CD4-positive, CD25-positive, alpha-beta regulatory T cell (primary cell): ENCODE measurements at regions not wholly inside any gene's neighbourhood (a gene's known extent, or its start where the extent isn't known, plus 50 kb on each side); places are given as distances from the start of the nearest gene placed in this dataset.

Source experiments
- ATAC-seq, 2 donors: fragments of 150-1000 bp; cut with Tn5 transposase; one replicate each; pipeline ENCODE4 v1.10.0; 2021; ENCODE audit warnings: low read depth in 2 of 2, moderate number of reproducible peaks in 2 of 2, moderate library complexity in 1 of 2
- DNase-seq, 3 donors: peaks; one replicate each; pipeline versions ENCODE4 v3.0.0 to v3.0.0-alpha.2; 2012 to 2022; ENCODE audit warnings: mixed read lengths in 1 of 3
- H3K27ac ChIP-seq: one replicate; pipeline ENCODE4 v1.7.0; 2013; ENCODE audit warnings: mild to moderate bottlenecking, low read length; ENCODE audit not compliant: insufficient read depth, poor library complexity, severe bottlenecking
- H3K27me3 ChIP-seq: one replicate; pipeline ENCODE4 v1.7.0; 2013; ENCODE audit warnings: low read length; ENCODE audit not compliant: control insufficient read depth, insufficient read depth
- H3K36me3 ChIP-seq: one replicate; pipeline ENCODE4 v1.7.0; 2013; ENCODE audit warnings: mild to moderate bottlenecking, low read length, moderate library complexity; ENCODE audit not compliant: control insufficient read depth, insufficient read depth
- H3K4me1 ChIP-seq: 2 replicates; pipeline ENCODE4 v1.7.0; 2013; ENCODE audit warnings: mild to moderate bottlenecking, low read length; ENCODE audit not compliant: insufficient read depth, control insufficient read depth, poor library complexity, severe bottlenecking
- H3K4me3 ChIP-seq: one replicate; pipeline ENCODE4 v1.7.0; 2013; ENCODE audit warnings: low read depth, mild to moderate bottlenecking, low read length, moderate library complexity
- H3K9me3 ChIP-seq, 2 experiments: 1 replicate in 1 of 2; 2 replicates in 1 of 2; pipeline ENCODE4 v1.7.0; 2013; ENCODE audit warnings: low read length in 2 of 2, mild to moderate bottlenecking in 1 of 2, moderate library complexity in 1 of 2; ENCODE audit not compliant: control insufficient read depth in 2 of 2
- H3K27ac Mint-ChIP-seq, 3 donors: one replicate each; pipeline ENCODE4 v1.8.0; 2020 to 2022; ENCODE audit warnings: mild to moderate bottlenecking in 3 of 3, mixed read lengths in 3 of 3, moderate library complexity in 2 of 3
- H3K27me3 Mint-ChIP-seq: one replicate; pipeline ENCODE4 v1.8.0; 2022; ENCODE audit warnings: mild to moderate bottlenecking, mixed read lengths
- H3K36me3 Mint-ChIP-seq: one replicate; pipeline ENCODE4 v1.8.0; 2020; ENCODE audit warnings: mixed read lengths
- H3K4me1 Mint-ChIP-seq, 4 donors: one replicate each; pipeline ENCODE4 v1.8.0; 2020 to 2022; ENCODE audit warnings: mixed read lengths in 4 of 4, mild to moderate bottlenecking in 1 of 4
- H3K4me3 Mint-ChIP-seq, 4 donors: one replicate each; pipeline ENCODE4 v1.8.0; 2020 to 2022; ENCODE audit warnings: mild to moderate bottlenecking in 4 of 4, mixed read lengths in 4 of 4, moderate library complexity in 3 of 4
- H3K9me3 Mint-ChIP-seq, 7 donors: one replicate each; pipeline ENCODE4 v1.8.0; 2020 to 2022; ENCODE audit warnings: mixed read lengths in 7 of 7, mild to moderate bottlenecking in 3 of 7, moderate library complexity in 2 of 7

DNA sequence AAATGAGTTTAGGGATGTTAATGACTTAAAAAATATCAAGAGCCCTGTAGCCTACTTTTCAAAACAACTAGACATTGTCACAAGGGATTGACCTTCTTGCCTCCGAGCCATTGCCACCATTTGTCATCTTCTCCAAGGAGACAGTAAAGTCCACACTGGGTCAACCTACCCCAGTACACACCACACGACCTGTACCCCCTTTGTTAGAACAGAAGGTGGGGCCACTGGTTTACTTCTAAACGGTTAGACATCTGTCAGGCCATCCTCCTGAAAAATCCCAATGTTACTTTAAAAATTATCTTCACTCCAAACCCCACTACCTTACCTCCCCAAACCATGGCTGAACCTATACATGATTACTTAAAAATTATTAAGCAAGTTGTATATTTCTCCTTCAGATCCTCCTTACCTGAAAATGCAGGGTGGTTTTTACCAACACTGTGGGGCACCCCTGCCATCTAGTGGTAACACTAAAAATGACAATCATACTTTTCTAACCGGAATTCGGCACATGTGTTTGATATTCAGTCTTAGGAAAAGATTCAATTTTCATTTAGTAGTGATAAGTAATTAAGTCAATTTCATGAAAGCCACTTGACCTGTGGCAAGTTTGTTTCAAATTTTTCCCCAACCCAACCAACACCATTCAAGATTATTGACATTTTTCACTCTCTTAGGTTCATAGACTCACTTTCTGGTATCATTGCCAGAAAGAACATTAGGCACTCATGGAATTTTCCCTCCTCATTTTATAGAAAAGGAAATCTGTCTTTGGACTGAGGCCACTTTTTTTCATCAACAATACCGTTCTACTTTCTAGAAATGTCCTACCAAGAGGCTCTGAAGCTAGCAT lies 265.3 kb upstream of the PKDCC start:
- ATAC-seq (no peak), DNase-seq (peak; percentile 9 to 54 (median 42))
- no peak overlapping the region for H3K27ac Mint-ChIP-seq

DNA sequence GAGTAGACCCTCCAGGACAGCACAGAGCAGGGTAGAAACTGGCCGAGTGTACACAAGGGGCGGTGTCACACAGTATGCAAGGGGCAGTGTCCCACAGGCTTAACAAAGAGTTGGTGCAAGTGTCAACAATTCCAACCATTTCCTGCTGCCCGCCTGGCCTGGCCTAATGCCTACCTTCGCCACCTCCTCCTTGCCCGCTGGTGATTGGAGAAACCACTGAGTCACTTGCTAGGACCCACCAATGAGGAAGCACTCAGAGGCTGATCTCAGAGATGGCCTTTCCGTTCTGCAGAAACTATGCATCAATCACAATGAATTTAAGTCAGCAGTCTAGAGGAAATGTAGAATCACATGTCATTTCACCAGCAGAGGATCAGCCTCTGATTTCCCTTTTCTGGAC lies 263.3 kb upstream of the PKDCC start:
- ATAC-seq (no peak), DNase-seq (no peak)
- Mint-ChIP-seq H3K4me3 (no peak overlapping the region), H3K4me1 (no peaks in the 10 kb centered on the region), H3K36me3 (no peaks in the 10 kb centered on the region), H3K9me3 (peaks cover 0 to 2% (median 0%) of the 10 kb centered on the region in 7 donors), H3K27me3 (peaks cover 13% of the 10 kb centered on the region), H3K27ac (no peak overlapping the region)
- no peaks in the 10 kb centered on the region for H3K9me3 ChIP-seq
- H3K36me3 ChIP-seq, result no peaks in the 10 kb centered on the region
- no peaks in the 10 kb centered on the region for H3K4me1 ChIP-seq
- H3K4me3 ChIP-seq, result no peak overlapping the region
- H3K27me3 ChIP-seq, result no peaks in the 10 kb centered on the region
- no peak overlapping the region for H3K27ac ChIP-seq

More for the DNA sequence above, 265.3 kb upstream of the PKDCC start:
- peaks cover 21% of the 10 kb centered on the region for H3K27me3 Mint-ChIP-seq
- no peak overlapping the region for H3K4me3 Mint-ChIP-seq
- Histone ChIP-seq H3K4me3 (no peak overlapping the region), H3K36me3 (no peaks in the 10 kb centered on the region), H3K27ac (no peak overlapping the region), H3K27me3 (no peaks in the 10 kb centered on the region), H3K9me3 (no peaks in the 10 kb centered on the region), H3K4me1 (no peaks in the 10 kb centered on the region)
- H3K4me1 Mint-ChIP-seq, result no peaks in the 10 kb centered on the region
- no peaks in the 10 kb centered on the region for H3K36me3 Mint-ChIP-seq
- no peaks in the 10 kb centered on the region for H3K9me3 Mint-ChIP-seq

DNA sequence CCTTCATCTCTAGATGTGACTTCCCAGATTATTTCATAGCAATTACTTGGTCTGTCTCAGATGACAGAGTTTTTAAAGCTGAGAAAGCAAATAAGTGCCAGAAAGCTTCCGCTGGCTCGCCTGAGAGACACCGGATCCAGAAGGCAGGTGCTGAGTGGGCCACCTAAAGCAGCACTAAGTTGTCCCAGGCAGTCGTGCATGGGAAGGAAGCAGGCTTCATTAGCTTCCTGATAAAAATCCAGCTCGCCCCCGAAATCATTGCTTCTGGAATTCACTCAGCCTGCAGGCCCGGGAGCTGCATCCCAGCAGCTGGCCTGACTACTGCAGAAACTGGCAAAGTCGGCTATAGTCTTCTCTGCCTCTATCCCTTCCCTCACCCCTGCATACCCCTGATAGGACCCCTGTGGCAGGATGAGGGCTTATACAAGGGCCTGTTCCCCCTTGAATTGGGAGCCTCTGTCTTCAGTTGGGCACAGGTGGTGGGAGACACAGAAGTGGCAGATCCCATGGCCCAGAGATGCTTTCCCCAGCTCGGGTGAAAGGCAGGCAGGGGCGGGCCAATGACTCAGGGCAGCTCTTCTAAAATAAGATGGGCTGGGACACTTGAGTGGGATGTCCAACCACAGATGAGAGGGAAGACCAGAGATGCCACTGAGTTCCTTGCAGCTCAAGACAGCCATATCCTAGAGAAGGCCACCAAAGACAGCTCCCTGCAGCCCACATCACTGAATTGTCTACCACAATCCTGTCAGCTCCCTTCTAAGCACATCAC lies 262.4 kb upstream of the PKDCC start:
- Histone ChIP-seq H3K4me1 (no peaks in the 10 kb centered on the region), H3K9me3 (no peaks in the 10 kb centered on the region), H3K27me3 (no peaks in the 10 kb centered on the region), H3K36me3 (no peaks in the 10 kb centered on the region), H3K4me3 (no peak overlapping the region), H3K27ac (no peak overlapping the region)
- Mint-ChIP-seq H3K36me3 (no peaks in the 10 kb centered on the region), H3K4me3 (no peak overlapping the region), H3K27me3 (peaks cover 13% of the 10 kb centered on the region), H3K9me3 (peaks cover 0 to 2% (median 0%) of the 10 kb centered on the region in 7 donors), H3K4me1 (no peaks in the 10 kb centered on the region), H3K27ac (peak overlapping the region in 1 of 3 donors; percentile 31)
- ATAC-seq (no peak), DNase-seq (no peak)

DNA sequence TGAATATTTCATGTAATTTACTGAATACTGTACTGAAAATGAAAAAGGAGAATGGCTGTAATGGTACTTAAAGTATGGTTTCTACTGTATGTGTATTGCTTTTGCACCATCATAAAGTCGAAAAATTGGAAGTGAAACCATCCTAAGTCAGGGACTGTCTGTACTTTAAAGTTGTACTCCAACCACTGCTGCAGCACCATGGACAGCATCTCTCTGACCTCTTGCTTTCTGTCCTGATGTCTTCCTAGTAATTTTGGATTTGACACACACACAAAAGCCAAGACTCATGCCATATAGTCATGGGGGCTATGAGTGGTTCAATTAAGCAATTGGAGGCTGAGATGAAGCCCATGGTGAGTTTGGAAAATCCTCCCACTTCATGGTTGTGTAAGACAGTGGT lies 256.3 kb upstream of the PKDCC start:
- H3K9me3 Mint-ChIP-seq, result peaks cover 0 to 5% (median 0%) of the 10 kb centered on the region in 7 donors
- H3K27me3 ChIP-seq, result no peaks in the 10 kb centered on the region
- H3K4me1 ChIP-seq, result no peaks in the 10 kb centered on the region
- no peaks in the 10 kb centered on the region for H3K36me3 ChIP-seq
- no peaks in the 10 kb centered on the region for H3K9me3 ChIP-seq
- DNase-seq (peak in 1 of 3 donors; percentile 11), ATAC-seq (no peak)
- peaks cover 7% of the 10 kb centered on the region for H3K27me3 Mint-ChIP-seq
- H3K27ac ChIP-seq, result no peak overlapping the region
- no peak overlapping the region for H3K4me3 ChIP-seq
- no peak overlapping the region for H3K4me3 Mint-ChIP-seq
- H3K4me1 Mint-ChIP-seq, result no peaks in the 10 kb centered on the region
- H3K36me3 Mint-ChIP-seq, result no peaks in the 10 kb centered on the region
- no peak overlapping the region for H3K27ac Mint-ChIP-seq

DNA sequence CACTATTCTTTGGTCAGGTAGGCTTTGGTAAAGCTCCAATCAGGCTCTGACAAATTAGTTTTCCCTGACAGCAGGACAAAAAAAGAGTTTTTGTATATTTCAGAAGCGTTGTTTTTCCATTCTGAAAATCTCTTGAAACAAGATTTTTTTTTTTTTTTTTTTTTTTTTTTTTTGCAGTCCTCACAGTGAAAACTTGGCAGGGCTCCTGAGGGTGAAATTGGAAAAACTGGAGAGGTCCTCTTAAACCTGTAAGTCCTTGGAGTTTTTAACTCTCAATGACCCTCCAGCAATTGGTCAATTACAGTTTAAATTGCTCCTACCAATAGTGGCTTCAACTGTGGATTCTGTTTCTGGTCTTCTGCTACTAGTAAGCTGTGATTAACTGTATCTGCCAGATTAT lies 244.5 kb upstream of the PKDCC start:
- Mint-ChIP-seq H3K4me3 (no peak overlapping the region), H3K27ac (no peak overlapping the region), H3K27me3 (peaks cover 23% of the 10 kb centered on the region), H3K9me3 (peaks cover 3 to 17% (median 9%) of the 10 kb centered on the region in 7 donors), H3K4me1 (no peaks in the 10 kb centered on the region), H3K36me3 (no peaks in the 10 kb centered on the region)
- Histone ChIP-seq H3K4me1 (no peaks in the 10 kb centered on the region), H3K27me3 (peaks cover 10% of the 10 kb centered on the region), H3K4me3 (no peak overlapping the region), H3K36me3 (no peaks in the 10 kb centered on the region), H3K9me3 (peaks cover 9 to 10% of the 10 kb centered on the region in 2 experiments), H3K27ac (no peak overlapping the region)
- no peak for ATAC-seq
- DNase-seq, result no peak

DNA sequence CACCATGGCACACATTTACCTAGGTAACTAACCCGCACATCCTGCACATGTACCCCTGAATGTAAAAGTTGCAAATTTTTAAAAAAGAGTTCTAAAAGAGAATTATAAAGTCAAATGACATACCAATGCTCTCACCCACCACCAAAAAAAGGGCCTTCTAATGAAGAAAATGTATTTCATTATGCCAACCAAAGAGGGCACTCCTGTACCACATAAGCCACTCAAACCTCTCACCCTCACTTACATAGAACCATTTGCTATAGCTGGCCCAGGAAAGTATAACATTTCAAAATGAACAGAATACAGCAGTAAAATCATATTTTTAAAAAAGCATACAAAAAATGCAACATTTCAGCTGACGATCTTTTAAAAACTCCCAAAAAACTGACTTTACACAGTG lies 241.5 kb upstream of the PKDCC start:
- no peaks in the 10 kb centered on the region for H3K4me1 Mint-ChIP-seq
- H3K9me3 Mint-ChIP-seq, result peaks cover 0 to 12% (median 6%) of the 10 kb centered on the region in 7 donors
- DNase-seq (no peak), ATAC-seq (no peak)
- no peaks in the 10 kb centered on the region for H3K36me3 Mint-ChIP-seq
- Histone ChIP-seq H3K9me3 (peaks cover 5 to 6% of the 10 kb centered on the region in 2 experiments), H3K36me3 (no peaks in the 10 kb centered on the region), H3K4me1 (no peaks in the 10 kb centered on the region), H3K27ac (no peak overlapping the region), H3K27me3 (peaks cover 10% of the 10 kb centered on the region), H3K4me3 (no peak overlapping the region)
- H3K27me3 Mint-ChIP-seq, result peaks cover 40% of the 10 kb centered on the region
- H3K27ac Mint-ChIP-seq, result no peak overlapping the region
- no peak overlapping the region for H3K4me3 Mint-ChIP-seq

DNA sequence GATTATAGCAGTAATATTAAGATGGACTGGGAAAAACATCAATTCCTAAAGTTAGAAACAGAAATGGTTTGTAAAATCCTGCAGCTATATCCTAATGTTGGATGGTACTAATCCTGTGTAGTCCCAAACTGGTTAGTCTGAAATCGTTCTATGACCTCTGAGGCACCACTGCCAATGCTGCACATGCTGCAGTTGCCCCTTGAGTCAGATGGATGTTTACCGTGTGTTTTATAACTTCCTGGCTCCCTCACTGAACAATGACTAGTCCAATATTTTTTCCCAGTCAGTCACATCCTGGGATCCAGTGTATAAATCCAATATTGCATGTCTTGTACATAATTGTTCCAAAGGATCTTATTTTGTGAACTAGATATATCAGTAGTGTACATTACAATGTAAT lies 226.7 kb upstream of the PKDCC start:
- Histone ChIP-seq H3K27me3 (peaks cover 7% of the 10 kb centered on the region), H3K27ac (no peak overlapping the region), H3K9me3 (peaks cover 8 to 12% of the 10 kb centered on the region in 2 experiments), H3K36me3 (no peaks in the 10 kb centered on the region), H3K4me3 (no peak overlapping the region), H3K4me1 (no peaks in the 10 kb centered on the region)
- H3K27me3 Mint-ChIP-seq, result peaks cover 16% of the 10 kb centered on the region
- no peaks in the 10 kb centered on the region for H3K36me3 Mint-ChIP-seq
- no peak for DNase-seq
- no peaks in the 10 kb centered on the region for H3K4me1 Mint-ChIP-seq
- no peak overlapping the region for H3K27ac Mint-ChIP-seq
- peaks cover 0 to 16% (median 4%) of the 10 kb centered on the region in 7 donors for H3K9me3 Mint-ChIP-seq
- no peak for ATAC-seq
- H3K4me3 Mint-ChIP-seq, result no peak overlapping the region
